T-helper 2 cell treated with Interferon-gamma antibody and Interleukin-4, amounts not matched to agents 100 ng/mL and 5 ng/mL, for 36 hours (primary cell): ENCODE measurements at regions not wholly inside any gene's neighbourhood (a gene's known extent, or its start where the extent isn't known, plus 50 kb on each side); places are given as distances from the start of the nearest gene placed in this dataset.
"Not testable (repeated sequence)": the region's sequence is repeated elsewhere in the genome, so short reads cannot be mapped to it uniquely, and the experiment has no call there.

Experiments
- intact Hi-C: fragments of 100-400 bp; cut with micrococcal nuclease; formaldehyde crosslinking; loops from one replicate; pipeline ENCODE4 v1.15.1; 2023

DNA sequence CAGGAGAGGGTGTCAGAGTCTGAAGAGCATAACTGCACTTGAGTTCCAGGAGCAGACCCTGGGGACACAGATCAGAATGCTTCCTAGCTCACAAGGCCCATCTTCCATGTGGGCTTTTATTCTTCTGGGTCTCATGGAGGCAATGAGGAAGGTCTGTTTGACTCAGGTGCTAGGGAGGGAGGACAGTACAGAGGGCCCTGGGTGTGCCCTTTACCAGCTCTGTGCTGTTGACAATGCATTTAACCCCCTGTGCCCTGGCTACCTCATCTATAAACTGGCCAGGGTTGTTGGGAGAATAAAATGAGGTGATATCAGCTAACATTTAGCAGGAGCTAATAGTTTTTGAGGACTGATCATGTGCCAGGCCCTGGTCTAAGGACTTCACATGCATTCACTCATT is 318.0 kb downstream of the DMAC1 start:
- intact Hi-C loops = loop anchor here (5.0 kb wide), 1 partner anchor 44 kb away; no protein-coding TSS in a partner anchor

GRCh38 chr9:7479300-7479699 is 320.3 kb downstream of the DMAC1 start:
- intact Hi-C loops = no loop called here

GRCh38 chr9:7478646-7479045 is 320.9 kb downstream of the DMAC1 start:
- intact Hi-C loops = no loop called here

- intact Hi-C loops = no loop called here
Measured at GRCh38 chr9:7467186-7467585, 332.4 kb downstream of the DMAC1 start.

DNA sequence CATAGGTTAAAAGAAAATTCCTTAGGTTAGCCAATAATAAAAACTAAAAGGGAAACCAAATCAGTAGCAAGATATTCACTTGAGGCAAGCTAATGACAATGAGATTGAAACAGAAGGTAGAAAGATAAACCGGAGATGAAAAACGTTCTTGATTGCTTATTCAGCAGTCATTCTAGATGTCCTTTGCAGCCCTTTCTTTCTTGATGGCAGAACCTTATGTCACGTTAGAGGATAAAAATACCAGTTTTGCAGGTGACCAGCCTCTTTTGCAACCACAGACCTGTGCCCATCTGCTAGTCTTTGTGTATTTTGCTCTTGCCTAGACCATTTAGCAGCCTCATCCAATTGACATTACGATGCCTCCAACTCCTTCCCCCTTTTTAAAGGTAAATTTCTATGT is 337.8 kb downstream of the DMAC1 start:
- intact Hi-C loops = no loop called here

GRCh38 chr9:7456793-7457530 is 342.6 kb downstream of the DMAC1 start:
- intact Hi-C loops = no loop called here

GRCh38 chr9:7456377-7456776 is 343.2 kb downstream of the DMAC1 start:
- intact Hi-C loops = no loop called here

- intact Hi-C loops = no loop called here
Measured at GRCh38 chr9:7454624-7455023, 345.0 kb downstream of the DMAC1 start.

GRCh38 chr9:7452378-7452777 is 347.2 kb downstream of the DMAC1 start:
- intact Hi-C loops = no loop called here

DNA sequence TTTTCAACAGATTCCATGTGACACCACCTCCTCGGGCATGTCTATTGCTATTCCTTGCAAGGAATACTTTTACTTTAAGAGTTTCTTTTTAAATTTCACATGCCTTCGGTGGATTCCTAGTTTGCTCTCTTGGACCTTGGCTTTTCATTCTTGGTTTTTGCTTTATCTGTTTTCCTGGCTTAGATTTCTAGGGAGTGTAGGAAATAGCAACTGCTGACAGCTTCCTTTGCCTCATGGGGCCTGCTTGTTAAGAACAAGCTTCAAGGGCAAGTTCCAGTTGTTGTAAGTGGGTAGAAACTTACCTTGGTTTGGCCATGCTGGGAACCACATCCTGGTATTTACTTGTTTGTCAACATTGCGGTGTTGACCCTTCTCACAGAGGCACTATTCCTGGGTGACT is 348.5 kb downstream of the DMAC1 start:
- intact Hi-C loops = no loop called here

- intact Hi-C loops = no loop called here
Measured at GRCh38 chr9:7443541-7443940, 356.0 kb downstream of the DMAC1 start.

- intact Hi-C loops = loop anchor here (5.0 kb wide), 1 partner anchor 43 kb away; no protein-coding TSS in a partner anchor
Measured at GRCh38 chr9:7439355-7439995, 360.1 kb downstream of the DMAC1 start.

DNA sequence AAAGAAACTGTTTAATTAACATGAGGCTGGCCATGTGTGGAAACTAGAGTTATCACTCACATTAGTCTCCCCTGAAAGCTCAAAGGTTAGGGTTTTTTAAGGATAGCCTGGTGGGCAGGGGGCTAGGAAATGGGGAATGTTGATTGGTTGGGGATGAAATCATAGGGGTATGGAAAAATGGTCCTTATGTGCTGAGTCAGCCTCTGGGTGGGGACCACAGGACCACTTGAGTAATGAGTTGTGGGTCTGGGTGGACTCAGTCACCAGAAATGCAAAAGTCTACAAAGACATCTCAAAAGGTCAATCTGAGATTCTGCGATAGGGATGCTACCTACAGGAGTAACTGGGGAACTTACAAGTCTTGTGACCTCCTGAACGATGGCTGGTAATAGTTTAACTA is 362.8 kb downstream of the DMAC1 start:
- intact Hi-C loops = loop anchor here (5.0 kb wide), 1 partner anchor 46 kb away; no protein-coding TSS in a partner anchor

GRCh38 chr9:7433508-7434292 is 365.9 kb downstream of the DMAC1 start:
- intact Hi-C loops = no loop called here

GRCh38 chr9:7432989-7433388 is 366.6 kb downstream of the DMAC1 start:
- intact Hi-C loops = no loop called here

- intact Hi-C loops = not testable (repeated sequence)
Measured at GRCh38 chr9:7417397-7417796, 382.2 kb downstream of the DMAC1 start.

DNA sequence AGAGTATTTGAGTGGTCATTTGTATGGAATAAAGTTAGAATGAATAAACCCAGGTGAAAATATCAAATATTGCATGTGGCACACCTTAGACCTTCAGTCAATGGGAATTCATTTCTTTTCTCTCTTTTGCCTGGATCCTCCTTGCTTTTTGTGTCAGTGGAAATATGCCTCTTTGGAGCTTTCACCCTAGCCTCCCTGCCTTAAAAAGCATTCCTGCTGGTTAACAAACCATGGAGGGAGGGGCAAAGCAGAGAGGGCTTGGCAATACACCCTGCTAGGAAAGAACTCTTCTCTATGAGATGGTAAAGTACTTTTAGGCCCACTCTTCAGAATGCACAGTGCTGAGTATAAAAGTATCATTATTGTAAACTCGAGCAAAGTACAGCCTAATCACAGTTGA is 383.7 kb downstream of the DMAC1 start:
- intact Hi-C loops = no loop called here

DNA sequence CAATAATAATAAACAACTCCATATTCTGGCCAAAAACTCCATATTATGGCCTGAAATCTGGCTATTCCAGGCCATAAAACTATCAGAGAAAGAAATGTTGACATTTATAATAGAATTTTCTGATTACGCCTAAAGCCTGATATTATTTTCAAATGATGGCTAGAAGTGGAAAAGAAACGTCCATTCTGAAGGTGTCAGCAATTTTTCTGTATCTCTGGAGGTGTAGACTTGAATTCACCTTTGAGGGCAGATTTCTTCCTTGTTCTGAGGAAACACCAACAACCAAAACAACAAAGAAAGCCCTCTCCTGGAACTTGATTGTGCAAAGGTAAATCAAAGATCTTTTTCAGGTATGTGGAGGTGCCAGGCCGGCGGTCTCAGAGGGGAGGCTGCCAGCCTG is 390.7 kb downstream of the DMAC1 start:
- intact Hi-C loops = loop anchor here (10.0 kb wide), 1 partner anchor 354 kb away; no protein-coding TSS in a partner anchor

DNA sequence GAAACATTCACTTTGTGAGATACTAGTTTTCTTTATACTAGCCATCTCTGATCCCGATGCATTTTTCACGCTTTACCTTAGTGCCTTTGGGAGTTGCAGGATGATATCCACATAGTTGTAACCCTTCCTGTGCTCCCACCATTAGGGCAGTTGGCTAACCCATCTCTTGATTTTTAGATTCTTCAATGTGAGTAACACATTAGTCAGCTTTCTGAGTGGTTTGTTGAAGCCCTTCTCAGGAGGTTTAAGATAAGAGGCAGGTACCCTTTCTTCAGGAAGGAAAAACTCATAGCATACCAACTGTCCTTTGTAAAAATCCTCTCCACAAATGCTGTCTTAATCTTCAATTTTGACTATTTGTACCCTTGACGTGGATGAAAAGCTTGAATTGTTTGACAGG is 392.3 kb downstream of the DMAC1 start:
- intact Hi-C loops = loop anchor here (10.0 kb wide), 1 partner anchor 352 kb away; no protein-coding TSS in a partner anchor

- intact Hi-C loops = loop anchor here (1.0 to 10.0 kb wide), 2 partner anchors 128 to 351 kb away; no protein-coding TSS in a partner anchor
Measured at GRCh38 chr9:7405924-7406604, 393.5 kb downstream of the DMAC1 start.

- intact Hi-C loops = loop anchor here (10.0 kb wide), 1 partner anchor 349 kb away; no protein-coding TSS in a partner anchor
Measured at GRCh38 chr9:7403839-7404487, 395.6 kb downstream of the DMAC1 start.
